Sigmoid colon (tissue), 6 donors: ENCODE measurements at regions not wholly inside any gene's neighbourhood (a gene's known extent, or its start where the extent isn't known, plus 50 kb on each side); places are given as distances from the start of the nearest gene placed in this dataset.

ENCODE experiments used
- DNase-seq: peaks from one replicate; pipeline ENCODE4 v3.0.0-alpha.2; 2019
- H3K27ac ChIP-seq, 4 donors: fragments of 200-600 bp; sonication (generic); one replicate each; pipeline ENCODE4 v1.5.1; 2016 to 2019; ENCODE audit warnings: mild to moderate bottlenecking in 1 of 4
- H3K27me3 ChIP-seq, 3 donors: fragments of 200-600 bp; sonication (generic); one replicate each; pipeline ENCODE4 v1.5.1; 2019; ENCODE audit warnings: mild to moderate bottlenecking in 1 of 3
- H3K36me3 ChIP-seq, 4 donors: fragments of 200-600 bp; sonication (generic); one replicate each; pipeline ENCODE4 v1.5.1; 2016 to 2019
- H3K4me1 ChIP-seq, 4 donors: fragments of 200-600 bp; sonication (generic); one replicate each; pipeline ENCODE4 v1.5.1; 2017 to 2019
- H3K4me3 ChIP-seq, 4 donors: fragments of 200-600 bp; sonication (generic); one replicate each; pipeline ENCODE4 v1.5.1; 2017 to 2019; ENCODE audit warnings: mild to moderate bottlenecking in 2 of 4, moderate library complexity in 1 of 4
- H3K9me3 ChIP-seq, 4 donors: fragments of 200-600 bp in 3 of 4; sonication (generic) in 3 of 4; one replicate each; pipeline versions ENCODE4 v1.5.1 to v1.6.1; 2013 to 2019
- CTCF ChIP-seq, 4 experiments: fragments of 450-650 bp in 3 of 4; fragments of 200-600 bp in 1 of 4; IDR thresholded peaks; one replicate each; pipeline ENCODE4 v1.5.1; 2016 to 2019; ENCODE audit warnings: antibody characterized with exemption in 4 of 4, mild to moderate bottlenecking in 3 of 4, moderate library complexity in 2 of 4
- EP300 ChIP-seq, 4 donors: sonication (generic); formaldehyde crosslinking; IDR thresholded peaks; one replicate each; pipeline ENCODE4 v1.6.1; 2017; ENCODE audit warnings: antibody characterized with exemption in 4 of 4
- POLR2A ChIP-seq, 2 donors: fragments of 450-650 bp; IDR thresholded peaks; one replicate each; pipeline ENCODE4 v1.6.1; 2016; ENCODE audit warnings: antibody characterized with exemption in 2 of 2, mild to moderate bottlenecking in 2 of 2, moderate library complexity in 2 of 2
- POLR2AphosphoS5 ChIP-seq, 4 donors: sonication (generic); formaldehyde crosslinking; IDR thresholded peaks; one replicate each; pipeline ENCODE4 v1.6.1; 2017; ENCODE audit warnings: antibody characterized with exemption in 4 of 4
- WGBS, 2 donors: extraction: QIAGEN DNeasy Blood & Tissue Kit; methylation state at CpG; one replicate each; pipeline ENCODE4 v1.1.7; 2013; 5-methylcytosine and 5-hydroxymethylcytosine counted together
- intact Hi-C: fragments of 100-400 bp; cut with DNase I; formaldehyde crosslinking; loops from one replicate; pipeline ENCODE4 v1.15.1; 2023
- donor health status: healthy with polysubstance abuse.
- donor health status: healthy.

DNA sequence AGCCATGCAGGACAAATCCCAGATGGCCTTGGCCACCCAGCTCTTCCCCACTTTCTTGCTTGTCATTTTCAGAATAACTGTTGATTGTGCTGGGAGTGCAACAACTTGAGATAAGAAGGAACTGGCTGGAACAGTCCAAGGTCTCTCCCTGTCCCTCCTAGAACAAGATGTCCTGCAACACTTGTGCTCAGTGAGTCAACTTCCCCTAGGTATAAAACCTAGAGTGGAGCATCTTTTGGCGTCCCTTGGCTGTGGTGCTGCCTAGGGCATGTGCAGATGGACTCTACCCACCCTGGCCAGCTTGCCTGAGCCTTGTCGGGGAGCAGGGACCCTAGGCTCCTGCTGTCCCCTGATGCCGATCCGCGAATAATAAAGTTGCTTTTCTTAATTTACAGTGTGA is 50.7 kb upstream of the SLC22A11 start:
- intact Hi-C loops: no loop called here
- Histone ChIP-seq H3K9me3 (peaks cover 0 to 6% (median 1%) of the 10 kb centered on the region in 4 donors), H3K4me3 (no peak overlapping the region), H3K27me3 (no peaks in the 10 kb centered on the region), H3K27ac (no peak overlapping the region), H3K36me3 (no peaks in the 10 kb centered on the region), H3K4me1 (no peaks in the 10 kb centered on the region)
- 93 to 95% methylated on average over 5 of the region's 5 CpGs for WGBS, 2 donors
- no peak for TF ChIP-seq POLR2AphosphoS5 (IDR thresholded peaks at IDR 0.05)
- TF ChIP-seq POLR2A (IDR thresholded peaks at IDR 0.05): no peak
- TF ChIP-seq EP300 (IDR thresholded peaks at IDR 0.05): no peak
- no peak for TF ChIP-seq CTCF (IDR thresholded peaks at IDR 0.05)
- no peak for DNase-seq
